Tibial artery (tissue), 4 donors: ENCODE measurements at regions not wholly inside any gene's neighbourhood (a gene's known extent, or its start where the extent isn't known, plus 50 kb on each side); places are given as distances from the start of the nearest gene placed in this dataset.

Source experiments
- DNase-seq, 2 donors: peaks; one replicate each; pipeline ENCODE4 v3.0.0-alpha.2; 2019
- H3K27ac ChIP-seq, 2 donors: fragments of 200-600 bp; sonication (generic) in 1 of 2; 1 replicate in 1 of 2; 2 replicates in 1 of 2; pipeline ENCODE4 v1.5.1; 2018 to 2019; ENCODE audit warnings: mild to moderate bottlenecking in 1 of 2
- H3K27me3 ChIP-seq, 2 donors: fragments of 200-600 bp; sonication (generic) in 1 of 2; one replicate each; pipeline versions ENCODE4 v1.5.1 to v1.6.0; 2016 to 2019
- H3K36me3 ChIP-seq, 3 donors: fragments of 200-600 bp; sonication (generic) in 2 of 3; one replicate each; pipeline ENCODE4 v1.5.1; 2016 to 2019; ENCODE audit warnings: mild to moderate bottlenecking in 2 of 3
- H3K4me1 ChIP-seq, 4 donors: fragments of 200-600 bp; sonication (generic) in 2 of 4; 1 replicate in 3 of 4; 2 replicates in 1 of 4; pipeline ENCODE4 v1.5.1; 2016 to 2019
- H3K4me3 ChIP-seq, 2 donors: fragments of 200-600 bp; sonication (generic) in 1 of 2; 1 replicate in 1 of 2; 2 replicates in 1 of 2; pipeline ENCODE4 v1.5.1; 2018 to 2019; ENCODE audit warnings: mild to moderate bottlenecking in 2 of 2
- H3K9me3 ChIP-seq, 3 donors: fragments of 200-600 bp; sonication (generic) in 1 of 3; one replicate each; pipeline ENCODE4 v1.5.1; 2016 to 2019
- CTCF ChIP-seq, 2 experiments: fragments of 200-600 bp in 1 of 2; fragments of 450-650 bp in 1 of 2; IDR thresholded peaks; one replicate each; pipeline ENCODE4 v1.5.1; 2017 to 2019; ENCODE audit warnings: antibody characterized with exemption in 2 of 2, mild to moderate bottlenecking in 1 of 2, moderate library complexity in 1 of 2
- intact Hi-C: fragments of 100-400 bp; cut with DNase I; formaldehyde crosslinking; loops from one replicate; pipeline ENCODE4 v1.15.0; 2023; ENCODE audit warnings: low total_unique reads

- Histone ChIP-seq H3K27me3 (no peaks in the 10 kb centered on the region), H3K4me1 (no peaks in the 10 kb centered on the region), H3K4me3 (no peak overlapping the region), H3K9me3 (no peaks in the 10 kb centered on the region), H3K27ac (no peak overlapping the region), H3K36me3 (no peaks in the 10 kb centered on the region)
- intact Hi-C loops: no loop called here
- no peak for TF ChIP-seq CTCF (IDR thresholded peaks at IDR 0.05)
- DNase-seq: no peak
Measured at GRCh38 chr14:58828298-58828697, 190.5 kb downstream of the DACT1 start.

- no peaks in the 10 kb centered on the region for H3K36me3 ChIP-seq
- no peak overlapping the region for H3K4me3 ChIP-seq
- no peak for TF ChIP-seq CTCF (IDR thresholded peaks at IDR 0.05)
- intact Hi-C loops: no loop called here
- no peak for DNase-seq
- H3K27me3 ChIP-seq: no peaks in the 10 kb centered on the region
- no peak overlapping the region for H3K27ac ChIP-seq
- no peaks in the 10 kb centered on the region for H3K4me1 ChIP-seq
- H3K9me3 ChIP-seq: no peaks in the 10 kb centered on the region
Measured at GRCh38 chr14:58829594-58829993, 191.8 kb downstream of the DACT1 start.

- Histone ChIP-seq H3K36me3 (no peaks in the 10 kb centered on the region), H3K9me3 (no peaks in the 10 kb centered on the region), H3K27ac (no peak overlapping the region), H3K4me1 (no peaks in the 10 kb centered on the region), H3K4me3 (no peak overlapping the region), H3K27me3 (no peaks in the 10 kb centered on the region)
- intact Hi-C loops: no loop called here
- no peak for TF ChIP-seq CTCF (IDR thresholded peaks at IDR 0.05)
- no peak for DNase-seq
Measured at GRCh38 chr14:58830121-58830520, 192.4 kb downstream of the DACT1 start.

- no peak overlapping the region for H3K4me3 ChIP-seq
- H3K27me3 ChIP-seq: no peaks in the 10 kb centered on the region
- no peaks in the 10 kb centered on the region for H3K36me3 ChIP-seq
- H3K9me3 ChIP-seq: no peaks in the 10 kb centered on the region
- no peaks in the 10 kb centered on the region for H3K4me1 ChIP-seq
- TF ChIP-seq CTCF (IDR thresholded peaks at IDR 0.05): no peak
- DNase-seq: no peak
- intact Hi-C loops: no loop called here
- no peak overlapping the region for H3K27ac ChIP-seq
Measured at GRCh38 chr14:58832095-58832521, 194.3 kb downstream of the DACT1 start.

GRCh38 chr14:58833634-58834378 lies 196.0 kb downstream of the DACT1 start:
- intact Hi-C loops: no loop called here
- no peaks in the 10 kb centered on the region for H3K9me3 ChIP-seq
- H3K4me3 ChIP-seq: no peak overlapping the region
- no peak for TF ChIP-seq CTCF (IDR thresholded peaks at IDR 0.05)
- no peaks in the 10 kb centered on the region for H3K36me3 ChIP-seq
- no peak for DNase-seq
- no peak overlapping the region for H3K27ac ChIP-seq
- H3K27me3 ChIP-seq: no peaks in the 10 kb centered on the region
- no peaks in the 10 kb centered on the region for H3K4me1 ChIP-seq
